Effector CD4-positive, alpha-beta T cell (primary cell): ENCODE measurements at regions not wholly inside any gene's neighbourhood (a gene's known extent, or its start where the extent isn't known, plus 50 kb on each side); places are given as distances from the start of the nearest gene placed in this dataset.
"Not testable (repeated sequence)": the region's sequence is repeated elsewhere in the genome, so short reads cannot be mapped to it uniquely, and the experiment has no call there.

ENCODE experiments used
- DNase-seq: peaks from one replicate; pipeline ENCODE4 v3.0.0-alpha.2; 2020

GRCh38 chr5:82596451-82596850 lies 318.3 kb upstream of the RPS23 start:
- DNase-seq, result no peak

GRCh38 chr5:82595113-82595512 lies 317.0 kb upstream of the RPS23 start:
- DNase-seq, result no peak

- no peak for DNase-seq
Observed at GRCh38 chr5:82594097-82594496, 315.9 kb upstream of the RPS23 start.

GRCh38 chr5:82593481-82593880 lies 315.3 kb upstream of the RPS23 start:
- no peak for DNase-seq

GRCh38 chr5:82591021-82591515 lies 312.9 kb upstream of the RPS23 start:
- DNase-seq, result no peak

GRCh38 chr5:82590112-82590511 lies 312.0 kb upstream of the RPS23 start:
- no peak for DNase-seq

- DNase-seq, result no peak
Observed at GRCh38 chr5:82586661-82587310, 308.6 kb upstream of the RPS23 start.

GRCh38 chr5:82586181-82586580 lies 308.0 kb upstream of the RPS23 start:
- DNase-seq, result no peak

GRCh38 chr5:82584631-82585030 lies 306.5 kb upstream of the RPS23 start:
- no peak for DNase-seq

- not testable (repeated sequence) for DNase-seq
Observed at GRCh38 chr5:82583331-82583730, 305.2 kb upstream of the RPS23 start.

- no peak for DNase-seq
Observed at GRCh38 chr5:82564963-82565362, 286.8 kb upstream of the RPS23 start.

GRCh38 chr5:82563745-82564144 lies 285.6 kb upstream of the RPS23 start:
- DNase-seq, result no peak

GRCh38 chr5:82562696-82563240 lies 284.6 kb upstream of the RPS23 start:
- DNase-seq, result no peak

- DNase-seq, result no peak
Observed at GRCh38 chr5:82561797-82562196, 283.6 kb upstream of the RPS23 start.

GRCh38 chr5:82560969-82561368 lies 282.8 kb upstream of the RPS23 start:
- DNase-seq, result no peak

GRCh38 chr5:82560561-82560960 lies 282.4 kb upstream of the RPS23 start:
- DNase-seq, result no peak

- DNase-seq, result no peak
Observed at GRCh38 chr5:82551840-82552385, 273.8 kb upstream of the RPS23 start.

GRCh38 chr5:82551192-82551591 lies 273.0 kb upstream of the RPS23 start:
- no peak for DNase-seq

- no peak for DNase-seq
Observed at GRCh38 chr5:82549263-82549662, 271.1 kb upstream of the RPS23 start.

GRCh38 chr5:82544004-82544403 lies 265.9 kb upstream of the RPS23 start:
- DNase-seq, result no peak

- no peak for DNase-seq
Observed at GRCh38 chr5:82540301-82540700, 262.1 kb upstream of the RPS23 start.

- no peak for DNase-seq
Observed at GRCh38 chr5:82538339-82539034, 260.3 kb upstream of the RPS23 start.

GRCh38 chr5:82537687-82538306 lies 259.6 kb upstream of the RPS23 start:
- no peak for DNase-seq
